ENCODE measurements at regions not wholly inside any gene's neighbourhood (a gene's known extent, or its start where the extent isn't known, plus 50 kb on each side); places are given as distances from the start of the nearest gene placed in this dataset.

DNA sequence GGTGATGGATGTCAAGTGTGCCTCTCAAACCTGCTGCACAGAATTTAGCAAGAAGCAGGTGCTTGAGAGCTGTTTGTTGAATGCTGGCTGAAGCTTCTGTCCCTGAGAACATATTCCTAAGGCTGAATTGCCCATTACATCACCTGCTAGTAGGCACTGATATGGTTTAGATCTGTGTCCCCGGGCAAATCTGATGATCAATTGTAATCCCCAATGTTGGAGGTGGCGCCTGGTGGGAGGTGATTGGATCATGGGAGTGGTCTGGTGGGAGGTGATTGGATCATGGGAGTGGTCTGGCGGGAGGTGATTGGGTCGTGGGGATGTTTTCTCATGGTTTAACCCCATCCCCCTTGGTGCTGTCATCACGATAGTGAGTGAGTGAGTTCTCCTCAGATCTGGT, 128.0 kb downstream of the HRH4 start:
- H3K27me3 ChIP-seq (ENCODE audit: control insufficient read depth in 2 of 2, insufficient read depth in 2 of 2, low read length in 2 of 2) = no peaks in the 10 kb centered on the region
- no peaks in the 10 kb centered on the region for H4K20me1 ChIP-seq (ENCODE audit: insufficient read depth, low read length)
- H3K27ac ChIP-seq (ENCODE audit: low read depth in 1 of 2, low read length in 2 of 2) = no peak overlapping the region
- 100% methylated on average over 3 of the region's 5 CpGs for WGBS (ENCODE audit: insufficient coverage)
- intact Hi-C loops (cut with micrococcal nuclease) = no loop called here
- TF ChIP-seq, protein P1, sequence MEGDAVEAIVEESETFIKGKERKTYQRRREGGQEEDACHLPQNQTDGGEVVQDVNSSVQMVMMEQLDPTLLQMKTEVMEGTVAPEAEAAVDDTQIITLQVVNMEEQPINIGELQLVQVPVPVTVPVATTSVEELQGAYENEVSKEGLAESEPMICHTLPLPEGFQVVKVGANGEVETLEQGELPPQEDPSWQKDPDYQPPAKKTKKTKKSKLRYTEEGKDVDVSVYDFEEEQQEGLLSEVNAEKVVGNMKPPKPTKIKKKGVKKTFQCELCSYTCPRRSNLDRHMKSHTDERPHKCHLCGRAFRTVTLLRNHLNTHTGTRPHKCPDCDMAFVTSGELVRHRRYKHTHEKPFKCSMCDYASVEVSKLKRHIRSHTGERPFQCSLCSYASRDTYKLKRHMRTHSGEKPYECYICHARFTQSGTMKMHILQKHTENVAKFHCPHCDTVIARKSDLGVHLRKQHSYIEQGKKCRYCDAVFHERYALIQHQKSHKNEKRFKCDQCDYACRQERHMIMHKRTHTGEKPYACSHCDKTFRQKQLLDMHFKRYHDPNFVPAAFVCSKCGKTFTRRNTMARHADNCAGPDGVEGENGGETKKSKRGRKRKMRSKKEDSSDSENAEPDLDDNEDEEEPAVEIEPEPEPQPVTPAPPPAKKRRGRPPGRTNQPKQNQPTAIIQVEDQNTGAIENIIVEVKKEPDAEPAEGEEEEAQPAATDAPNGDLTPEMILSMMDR (IDR thresholded peaks at IDR 0.05) = no peak
- H3K4me3 Mint-ChIP-seq = no peak overlapping the region
- H3K4me3 ChIP-seq (replicated peaks in 1 of 3; ENCODE audit: low read depth in 2 of 3, low read length in 3 of 3) = no peak overlapping the region
- no peaks in the 10 kb centered on the region for H3K36me3 ChIP-seq (replicated peaks in 1 of 2; ENCODE audit: control insufficient read depth in 1 of 2, insufficient read depth in 2 of 2, low read length in 2 of 2)
- H3K4me2 ChIP-seq (replicated peaks; ENCODE audit: extremely low read depth, low read length, poor library complexity, severe bottlenecking) = no peak overlapping the region
- no peak overlapping the region for H3K9ac ChIP-seq (ENCODE audit: insufficient read depth, low read length, poor library complexity, severe bottlenecking)
- H3K9me3 Mint-ChIP-seq = peaks cover 0 to 5% (median 0%) of the 10 kb centered on the region in 7 donors
- no peaks in the 10 kb centered on the region for H3K36me3 Mint-ChIP-seq
- H3K79me2 ChIP-seq (ENCODE audit: insufficient read depth, low read length) = no peaks in the 10 kb centered on the region
- peaks cover 0 to 4% (median 1%) of the 10 kb centered on the region in 3 donors for H3K27me3 Mint-ChIP-seq (ENCODE audit: low read depth in 3 of 3)
- H2AFZ ChIP-seq (ENCODE audit: insufficient read depth, low read depth, low read length, poor library complexity, severe bottlenecking) = no peak overlapping the region
- no peaks in the 10 kb centered on the region for H3K4me1 ChIP-seq (ENCODE audit: control insufficient read depth in 1 of 2, insufficient read depth in 2 of 2, low read length in 2 of 2)
- DNase-seq = no peak
- no peaks in the 10 kb centered on the region for H3K9me3 ChIP-seq (replicated peaks in 1 of 2; ENCODE audit: control insufficient read depth in 1 of 2, insufficient read depth in 1 of 2, low read length in 2 of 2)
- H3K4me1 Mint-ChIP-seq = no peaks in the 10 kb centered on the region
- H3K27ac Mint-ChIP-seq = no peak overlapping the region

GRCh38 chr18:24590946-24591345, 130.5 kb downstream of the HRH4 start:
- Histone ChIP-seq H3K4me3 (replicated peaks in 1 of 3; ENCODE audit: low read depth in 2 of 3, low read length in 3 of 3) (no peak overlapping the region), H2AFZ (ENCODE audit: insufficient read depth, low read depth, low read length, poor library complexity, severe bottlenecking) (no peak overlapping the region), H3K4me2 (replicated peaks; ENCODE audit: extremely low read depth, low read length, poor library complexity, severe bottlenecking) (no peak overlapping the region), H3K36me3 (replicated peaks in 1 of 2; ENCODE audit: control insufficient read depth in 1 of 2, insufficient read depth in 2 of 2, low read length in 2 of 2) (no peaks in the 10 kb centered on the region), H3K4me1 (ENCODE audit: control insufficient read depth in 1 of 2, insufficient read depth in 2 of 2, low read length in 2 of 2) (no peaks in the 10 kb centered on the region), H3K27ac (ENCODE audit: low read depth in 1 of 2, low read length in 2 of 2) (no peak overlapping the region), H3K9ac (ENCODE audit: insufficient read depth, low read length, poor library complexity, severe bottlenecking) (no peak overlapping the region), H3K79me2 (ENCODE audit: insufficient read depth, low read length) (no peaks in the 10 kb centered on the region), H3K9me3 (replicated peaks in 1 of 2; ENCODE audit: control insufficient read depth in 1 of 2, insufficient read depth in 1 of 2, low read length in 2 of 2) (no peaks in the 10 kb centered on the region), H3K27me3 (ENCODE audit: control insufficient read depth in 2 of 2, insufficient read depth in 2 of 2, low read length in 2 of 2) (no peaks in the 10 kb centered on the region), H4K20me1 (ENCODE audit: insufficient read depth, low read length) (no peaks in the 10 kb centered on the region)
- H3K27me3 Mint-ChIP-seq (ENCODE audit: low read depth in 3 of 3) = peaks cover 0 to 4% (median 1%) of the 10 kb centered on the region in 3 donors
- H3K27ac Mint-ChIP-seq = no peak overlapping the region
- peaks cover 0 to 5% (median 0%) of the 10 kb centered on the region in 7 donors for H3K9me3 Mint-ChIP-seq
- no peak for DNase-seq
- no peaks in the 10 kb centered on the region for H3K4me1 Mint-ChIP-seq
- no peak overlapping the region for H3K4me3 Mint-ChIP-seq
- intact Hi-C loops (cut with micrococcal nuclease) = no loop called here
- whole genome bisulfite sequencing (ENCODE audit: insufficient coverage) = 94% methylated on average over 4 of the region's 4 CpGs
- H3K36me3 Mint-ChIP-seq = no peaks in the 10 kb centered on the region
- TF ChIP-seq, protein P1 (IDR thresholded peaks at IDR 0.05) = no peak

All from CD14-positive monocyte (primary cell).